H1 (cell line): ENCODE measurements at regions not wholly inside any gene's neighbourhood (a gene's known extent, or its start where the extent isn't known, plus 50 kb on each side); places are given as distances from the start of the nearest gene placed in this dataset.

Experiments
- CTCF ChIA-PET: fragments of 300-600 bp; sonication (Branson Sonifier 250); formaldehyde crosslinking; loops from one replicate; lab custom pipeline; 2021; ENCODE audit not compliant: partially characterized antibody; lab: Charles Lee
- POLR2A ChIA-PET: fragments of 300-600 bp; sonication (Branson Sonifier 250); formaldehyde crosslinking; loops from one replicate; lab custom pipeline; 2021; ENCODE audit warnings: inconsistent platforms; ENCODE audit not compliant: partially characterized antibody; lab: Charles Lee
- DNase-seq, 2 experiments: peaks; one replicate each; pipeline versions ENCODE4 v3.0.0 to v3.0.0-alpha.2; 2010 to 2022; ENCODE audit warnings: low spot score in 2 of 2, low read depth in 1 of 2, mixed read lengths in 1 of 2
- FAIRE-seq: peaks from 2 replicates; lab custom pipeline; 2011; peaks lifted over from hg19 to GRCh38; lab: Jason Lieb, UNC
- H2AFZ ChIP-seq: 2 replicates; pipeline ENCODE4 v1.8.1; 2012; ENCODE audit warnings: low read length, inconsistent platforms
- H2AK5ac ChIP-seq: 2 replicates; pipeline ENCODE4 v1.6.1; 2013; ENCODE audit warnings: low read depth, low read length
- H2BK120ac ChIP-seq: replicated peaks from 2 replicates; pipeline ENCODE3; 2013; ENCODE audit warnings: low read depth, low read length, inconsistent platforms
- H2BK12ac ChIP-seq: 2 replicates; pipeline ENCODE4 v1.6.1; 2013; ENCODE audit warnings: low read depth, low read length
- H2BK15ac ChIP-seq: 2 replicates; pipeline ENCODE4 v1.6.1; 2013; ENCODE audit warnings: low read length
- H2BK20ac ChIP-seq: 2 replicates; pipeline ENCODE4 v1.6.1; 2013; ENCODE audit warnings: low read length
- H2BK5ac ChIP-seq: 2 replicates; pipeline ENCODE4 v1.6.1; 2013; ENCODE audit warnings: low read depth, low read length
- H3K14ac ChIP-seq: 2 replicates; pipeline ENCODE4 v1.6.1; 2013; ENCODE audit warnings: inconsistent platforms; ENCODE audit not compliant: insufficient read length
- H3K18ac ChIP-seq: 2 replicates; pipeline ENCODE4 v1.6.1; 2013; ENCODE audit warnings: low read length; ENCODE audit errors: extremely low read depth
- H3K23ac ChIP-seq: 2 replicates; pipeline ENCODE4 v1.6.1; 2013; ENCODE audit warnings: inconsistent platforms; ENCODE audit not compliant: insufficient read length
- H3K23me2 ChIP-seq: 2 replicates; pipeline ENCODE4 v1.6.1; 2013; ENCODE audit warnings: low read depth, low read length
- H3K27ac ChIP-seq: 2 replicates; pipeline ENCODE4 v1.6.1; 2011; ENCODE audit warnings: low read depth, low read length, inconsistent platforms
- H3K27me3 ChIP-seq, 4 experiments: replicated peaks in 1 of 4; 1 replicate in 1 of 4; 2 replicates in 3 of 4; pipeline versions ENCODE4 v1.6.1 to v1.8.1; 2011 to 2013; ENCODE audit warnings: low read length in 3 of 4, mild to moderate bottlenecking in 3 of 4, inconsistent platforms in 2 of 4, mixed read lengths in 2 of 4, moderate library complexity in 1 of 4; ENCODE audit not compliant: control insufficient read depth in 3 of 4, insufficient read depth in 3 of 4; ENCODE audit errors: extremely low read depth in 1 of 4
- H3K36me3 ChIP-seq, 4 experiments: 2 replicates each; pipeline versions ENCODE4 v1.6.1 to v1.8.1; 2011 to 2013; ENCODE audit warnings: mild to moderate bottlenecking in 4 of 4, low read length in 3 of 4, moderate library complexity in 2 of 4, control low read depth in 1 of 4, inconsistent platforms in 1 of 4; ENCODE audit not compliant: insufficient read depth in 4 of 4, control insufficient read depth in 2 of 4
- H3K4ac ChIP-seq: replicated peaks from 2 replicates; pipeline ENCODE3; 2013; ENCODE audit warnings: low read length, low read depth, mixed read lengths, inconsistent platforms; ENCODE audit not compliant: insufficient read length
- H3K4me1 ChIP-seq, 4 experiments: replicated peaks in 1 of 4; 1 replicate in 1 of 4; 2 replicates in 3 of 4; pipeline versions ENCODE4 v1.6.1 to v1.8.1; 2011 to 2013; ENCODE audit warnings: low read length in 3 of 4, inconsistent platforms in 2 of 4, mixed read lengths in 1 of 4; ENCODE audit not compliant: insufficient read depth in 4 of 4, control insufficient read depth in 3 of 4
- H3K4me2 ChIP-seq, 2 experiments: 2 replicates each; pipeline versions ENCODE4 v1.6.1 to v1.8.1; 2011 to 2013; ENCODE audit warnings: low read depth in 2 of 2, low read length in 2 of 2, control low read depth in 1 of 2, inconsistent platforms in 1 of 2, mild to moderate bottlenecking in 1 of 2; ENCODE audit not compliant: insufficient read depth in 1 of 2
- H3K4me3 ChIP-seq, 4 experiments: fragments of 200-600, 300-600 bp in 1 of 4; sonication (generic), shearing (Covaris generic), sonication (Bioruptor Twin) in 1 of 4; 2 replicates each; pipeline versions ENCODE4 v1.5.1 to v1.8.1; 2011 to 2016; ENCODE audit warnings: low read length in 4 of 4, low read depth in 3 of 4, control low read depth in 2 of 4, inconsistent platforms in 2 of 4, mild to moderate bottlenecking in 2 of 4, mixed read lengths in 1 of 4, moderate library complexity in 1 of 4; ENCODE audit not compliant: insufficient read depth in 2 of 4; ENCODE audit errors: extremely low read depth in 1 of 4
- H3K56ac ChIP-seq: replicated peaks from 2 replicates; pipeline ENCODE3; 2013; ENCODE audit warnings: low read depth, mild to moderate bottlenecking, mixed read lengths, low read length, inconsistent platforms; ENCODE audit not compliant: insufficient read length
- H3K79me1 ChIP-seq: 2 replicates; pipeline ENCODE4 v1.6.1; 2013; ENCODE audit warnings: low read depth, low read length, control low read depth
- H3K79me2 ChIP-seq, 2 experiments: 2 replicates each; pipeline versions ENCODE4 v1.6.1 to v1.8.1; 2012 to 2013; ENCODE audit warnings: low read length in 2 of 2, mild to moderate bottlenecking in 2 of 2, inconsistent platforms in 1 of 2; ENCODE audit not compliant: insufficient read depth in 2 of 2, control insufficient read depth in 1 of 2
- H3K9ac ChIP-seq, 4 experiments: replicated peaks in 1 of 4; 1 replicate in 1 of 4; 2 replicates in 3 of 4; pipeline versions ENCODE4 v1.6.1 to v1.8.1; 2011 to 2013; ENCODE audit warnings: low read depth in 3 of 4, low read length in 3 of 4, control low read depth in 2 of 4, mild to moderate bottlenecking in 2 of 4, moderate library complexity in 2 of 4, inconsistent platforms in 1 of 4; ENCODE audit errors: extremely low read depth in 1 of 4
- H3K9me3 ChIP-seq, 2 experiments: 2 replicates each; pipeline versions ENCODE4 v1.6.1 to v1.8.1; 2012 to 2013; ENCODE audit warnings: mild to moderate bottlenecking in 2 of 2, moderate library complexity in 2 of 2, control low read depth in 1 of 2, inconsistent platforms in 1 of 2, low read depth in 1 of 2, low read length in 1 of 2, mixed read lengths in 1 of 2; ENCODE audit not compliant: insufficient read depth in 2 of 2
- H4K20me1 ChIP-seq, 2 experiments: replicated peaks in 1 of 2; 2 replicates each; pipeline versions ENCODE3 to v1.8.1; 2011 to 2013; ENCODE audit warnings: inconsistent platforms in 2 of 2, low read length in 2 of 2, mild to moderate bottlenecking in 1 of 2; ENCODE audit not compliant: insufficient read depth in 2 of 2, control insufficient read depth in 1 of 2
- H4K5ac ChIP-seq: 2 replicates; pipeline ENCODE4 v1.6.1; 2013; ENCODE audit warnings: low read length, low read depth, mixed read lengths, inconsistent platforms; ENCODE audit not compliant: insufficient read length
- H4K8ac ChIP-seq: 2 replicates; pipeline ENCODE4 v1.8.0; 2013; ENCODE audit warnings: mild to moderate bottlenecking, moderate library complexity, low read length, inconsistent platforms; ENCODE audit not compliant: insufficient read depth; ENCODE audit errors: extremely low read depth
- H4K91ac ChIP-seq: replicated peaks from 2 replicates; pipeline ENCODE3; 2013; ENCODE audit warnings: low read length, mixed read lengths, inconsistent platforms; ENCODE audit not compliant: insufficient read length
- CBX8 ChIP-seq: fragments of 300-800, 300-1000 bp; sonication (generic); IDR thresholded peaks from 2 replicates; pipeline ENCODE4 v1.7.1; 2016; ENCODE audit warnings: low read depth, low read length, borderline replicate concordance
- RAD21 ChIP-seq, 2 experiments: IDR thresholded peaks in 1 of 2; conservative IDR thresholded peaks in 1 of 2; 2 replicates each; pipeline ENCODE4 v1.6.1; 2011; ENCODE audit warnings: low read depth in 2 of 2, low read length in 2 of 2, improper control_type of control experiment in 1 of 2, inconsistent platforms in 1 of 2, mild to moderate bottlenecking in 1 of 2, moderate library complexity in 1 of 2
- TAF1 ChIP-seq: IDR thresholded peaks from 2 replicates; pipeline ENCODE4 v1.6.1; 2011; ENCODE audit warnings: mild to moderate bottlenecking, low read depth, low read length

GRCh38 chr5:23257656-23258055 is 249.8 kb upstream of the PRDM9 start:
- no peak overlapping the region for H2BK12ac ChIP-seq
- no peak overlapping the region for H4K8ac ChIP-seq
- no peak overlapping the region for H3K14ac ChIP-seq
- H3K9ac ChIP-seq, result no peak overlapping the region
- H3K79me1 ChIP-seq, result no peaks in the 10 kb centered on the region
- TF ChIP-seq CBX8 (no peak), RAD21 (IDR thresholded peaks at IDR 0.05 in 1 of 2, conservative IDR thresholded peaks at IDR 0.05 in 1 of 2; ENCODE audit: low read depth in 2 of 2, low read length in 2 of 2) (no peak), TAF1 (no peak)
- H2BK15ac ChIP-seq, result no peak overlapping the region
- no peak overlapping the region for H3K18ac ChIP-seq
- DNase-seq (no peak), FAIRE-seq (no peak)
- H3K23me2 ChIP-seq, result no peaks in the 10 kb centered on the region
- no peak overlapping the region for H2BK120ac ChIP-seq
- no peaks in the 10 kb centered on the region for H3K9me3 ChIP-seq
- H4K20me1 ChIP-seq, result no peaks in the 10 kb centered on the region
- CTCF ChIA-PET, result interaction anchor here (0.6 kb wide), 1 partner anchor 11 kb away, joined by 3 read pairs; no protein-coding TSS in a partner anchor
- H3K4me1 ChIP-seq, result no peaks in the 10 kb centered on the region
- no peak overlapping the region for H2BK20ac ChIP-seq
- H3K56ac ChIP-seq, result no peak overlapping the region
- no peak overlapping the region for H3K4me2 ChIP-seq
- H3K27ac ChIP-seq, result no peak overlapping the region
- no peak overlapping the region for H2AFZ ChIP-seq
- H3K27me3 ChIP-seq, result no peaks in the 10 kb centered on the region
- no peak overlapping the region for H3K4me3 ChIP-seq
- no peak overlapping the region for H2AK5ac ChIP-seq
- no peak overlapping the region for H4K5ac ChIP-seq
- H3K79me2 ChIP-seq, result no peaks in the 10 kb centered on the region
- H3K23ac ChIP-seq, result no peak overlapping the region
- no peak overlapping the region for H3K4ac ChIP-seq
- no peaks in the 10 kb centered on the region for H3K36me3 ChIP-seq
- POLR2A ChIA-PET, result no interaction called here
- no peak overlapping the region for H2BK5ac ChIP-seq
- H4K91ac ChIP-seq, result no peak overlapping the region
